Endothelial cell of umbilical vein (primary cell): ENCODE measurements at regions not wholly inside any gene's neighbourhood (a gene's known extent, or its start where the extent isn't known, plus 50 kb on each side); places are given as distances from the start of the nearest gene placed in this dataset.
A peak's percentile ranks its signal among the peaks of the same experiment; 100 is the strongest.

Experiments used
- BruUV-seq: library from RNA; stranded (reverse); fragments of 400-500 nt; replicated peaks from 2 replicates; lab custom pipeline; 2021; lab: Mats Ljungman, UMichigan
- CTCF ChIA-PET: fragments of 300-600, 350-600 bp; sonication (Branson Sonifier 250); formaldehyde crosslinking; loops from one replicate; lab custom pipeline; 2021; ENCODE audit warnings: antibody characterized with exemption, inconsistent platforms; lab: Charles Lee
- POLR2A ChIA-PET: fragments of 300-600, 350-600 bp; sonication (Branson Sonifier 250); formaldehyde crosslinking; loops from one replicate; lab custom pipeline; 2021; ENCODE audit warnings: antibody characterized with exemption, inconsistent platforms; lab: Charles Lee
- DNase-seq: peaks from one replicate; pipeline ENCODE4 v3.0.0-alpha.2; 2011; ENCODE audit warnings: low read depth, low spot score
- FAIRE-seq: peaks from 2 replicates; lab custom pipeline; 2011; peaks lifted over from hg19 to GRCh38; lab: Jason Lieb, UNC
- H2AFZ ChIP-seq: 2 replicates; pipeline ENCODE4 v1.6.0; 2012; ENCODE audit warnings: low read depth, low read length, control low read depth, inconsistent platforms
- H3K27ac ChIP-seq: 2 replicates; pipeline ENCODE4 v1.5.1; 2011; ENCODE audit warnings: low read depth, mild to moderate bottlenecking, control low read depth, low read length, moderate library complexity; ENCODE audit not compliant: insufficient read depth
- H3K27me3 ChIP-seq, 2 experiments: 2 replicates each; pipeline versions ENCODE4 v1.6.0 to v1.6.1; 2011; ENCODE audit warnings: low read length in 2 of 2, mixed read lengths in 1 of 2; ENCODE audit not compliant: control insufficient read depth in 2 of 2, insufficient read depth in 2 of 2
- H3K36me3 ChIP-seq, 2 experiments: 2 replicates in 1 of 2; 3 replicates in 1 of 2; pipeline ENCODE4 v1.5.1; 2011; ENCODE audit warnings: low read length in 2 of 2, mild to moderate bottlenecking in 1 of 2, moderate library complexity in 1 of 2; ENCODE audit not compliant: control insufficient read depth in 2 of 2, insufficient read depth in 2 of 2; ENCODE audit errors: extremely low read depth in 1 of 2
- H3K4me1 ChIP-seq: 3 replicates; pipeline ENCODE4 v1.5.1; 2011; ENCODE audit warnings: mild to moderate bottlenecking, low read length; ENCODE audit not compliant: control insufficient read depth, insufficient read depth; ENCODE audit errors: extremely low read depth
- H3K4me2 ChIP-seq: 2 replicates; pipeline ENCODE4 v1.6.1; 2011; ENCODE audit warnings: low read length, control low read depth, mixed read lengths; ENCODE audit not compliant: insufficient read depth
- H3K4me3 ChIP-seq, 3 experiments: fragments of 200-600 bp in 1 of 3; sonication (generic), shearing (Covaris generic) in 1 of 3; replicated peaks in 1 of 3; 2 replicates each; pipeline ENCODE4 v1.5.1; 2011 to 2016; ENCODE audit warnings: control low read depth in 3 of 3, low read length in 3 of 3, mild to moderate bottlenecking in 2 of 3, inconsistent platforms in 1 of 3, low read depth in 1 of 3, moderate library complexity in 1 of 3; ENCODE audit not compliant: insufficient read depth in 1 of 3
- H3K79me2 ChIP-seq: 2 replicates; pipeline ENCODE4 v1.6.0; 2012; ENCODE audit warnings: low read length, inconsistent platforms; ENCODE audit not compliant: control insufficient read depth, insufficient read depth
- H3K9ac ChIP-seq: replicated peaks from 2 replicates; pipeline ENCODE3; 2011; ENCODE audit warnings: low read length, control low read depth; ENCODE audit not compliant: insufficient read depth; ENCODE audit errors: extremely low read depth
- H3K9me1 ChIP-seq: replicated peaks from 3 replicates; pipeline ENCODE4 v1.6.0; 2011; ENCODE audit warnings: mild to moderate bottlenecking, low read length; ENCODE audit not compliant: control insufficient read depth, insufficient read depth; ENCODE audit errors: extremely low read depth
- H3K9me3 ChIP-seq: replicated peaks from 2 replicates; pipeline ENCODE4 v1.5.1; 2012; ENCODE audit warnings: low read length, inconsistent platforms; ENCODE audit not compliant: control insufficient read depth, insufficient read depth
- H4K20me1 ChIP-seq: replicated peaks from 2 replicates; pipeline ENCODE3; 2011; ENCODE audit warnings: mild to moderate bottlenecking, low read length; ENCODE audit not compliant: control insufficient read depth, insufficient read depth; ENCODE audit errors: extremely low read depth
- FOS ChIP-seq: IDR thresholded peaks from 2 replicates; pipeline ENCODE4 v1.6.1; 2011; ENCODE audit warnings: mild to moderate bottlenecking, low read length, moderate library complexity, borderline replicate concordance; ENCODE audit not compliant: insufficient read depth
- GATA2 ChIP-seq: IDR thresholded peaks from 2 replicates; pipeline ENCODE4 v1.7.0; 2011; ENCODE audit warnings: low read depth, mild to moderate bottlenecking, moderate library complexity, mixed read lengths, low read length; ENCODE audit not compliant: insufficient read length, insufficient read depth
- JUN ChIP-seq: IDR thresholded peaks from 2 replicates; pipeline ENCODE4 v1.6.1; 2011; ENCODE audit warnings: borderline replicate concordance, low read depth; ENCODE audit not compliant: insufficient read length, insufficient read depth
- MYC ChIP-seq: IDR thresholded peaks from one replicate; pipeline ENCODE4 v1.6.1; 2011; ENCODE audit warnings: mild to moderate bottlenecking, low read depth, low read length
- POLR2A ChIP-seq: IDR thresholded peaks from 2 replicates; pipeline ENCODE4 v1.6.1; 2012; ENCODE audit warnings: low read depth, mild to moderate bottlenecking, control low read depth, low read length
- POLR2AphosphoS5 ChIP-seq: IDR thresholded peaks from 2 replicates; pipeline ENCODE4 v1.6.1; 2012; ENCODE audit warnings: low read depth, mild to moderate bottlenecking, control low read depth, low read length, moderate library complexity; ENCODE audit not compliant: insufficient read depth
- dilution Hi-C: fragments of 300-500 bp; cut with MboI; formaldehyde crosslinking; loops from one replicate; pipeline ENCODE4 v1.15.0; 2019; ENCODE audit warnings: low sequenced_read_pairs; ENCODE audit not compliant: extremely low pct_ligation_motif_present
- intact Hi-C: fragments of 100-400 bp; cut with micrococcal nuclease; formaldehyde crosslinking; loops from one replicate; pipeline ENCODE4 v1.10.0; 2022
- TF ChIP-seq, protein P1 (sequence below), 2 donors: IDR thresholded peaks; 1 replicate in 1 of 2; 2 replicates in 1 of 2; pipeline ENCODE4 v1.5.1; 2011; ENCODE audit warnings: low read length in 2 of 2, mild to moderate bottlenecking in 2 of 2, moderate library complexity in 2 of 2, control low read depth in 1 of 2, inconsistent platforms in 1 of 2, low read depth in 1 of 2; ENCODE audit not compliant: insufficient read depth in 1 of 2; ENCODE audit errors: extremely low read depth in 1 of 2
- TF ChIP-seq, protein P2 (sequence below): IDR thresholded peaks from 2 replicates; pipeline ENCODE4 v1.6.1; 2011; ENCODE audit not compliant: insufficient read depth, insufficient read length

DNA sequence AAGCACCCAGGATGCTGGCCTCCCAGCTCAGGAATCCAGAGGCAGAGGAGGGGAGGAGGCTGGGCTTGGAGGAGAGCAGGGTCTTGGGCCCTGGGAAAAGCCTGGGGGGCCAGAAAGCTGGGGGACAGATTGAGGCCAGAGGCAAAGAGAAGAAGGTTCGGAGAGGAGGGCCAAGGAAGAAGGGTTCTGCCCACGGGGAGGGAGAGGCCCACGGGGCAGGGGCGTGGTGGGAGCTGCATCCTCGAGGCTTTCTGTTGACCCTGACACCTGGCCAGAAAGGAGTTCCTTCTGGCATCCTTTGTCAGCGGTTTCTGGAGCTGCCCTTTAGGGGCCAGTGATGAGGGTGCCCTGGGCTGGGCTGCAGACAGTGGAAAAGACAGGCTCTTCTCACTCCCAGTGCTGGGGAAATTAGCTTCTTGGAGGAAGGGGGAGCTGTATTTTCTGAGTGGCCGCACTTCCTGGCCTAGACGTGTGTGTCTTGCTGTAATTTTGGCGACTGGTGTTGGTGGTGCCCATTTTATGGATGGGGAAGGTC is 308.7 kb downstream of the SEC14L1 start:
- Histone ChIP-seq H3K27me3 (no peaks in the 10 kb centered on the region), H3K9me3 (no peaks in the 10 kb centered on the region), H3K36me3 (no peaks in the 10 kb centered on the region), H4K20me1 (no peaks in the 10 kb centered on the region), H2AFZ (no peak overlapping the region), H3K9me1 (no peaks in the 10 kb centered on the region), H3K4me3 (no peak overlapping the region), H3K79me2 (peaks cover 21% of the 10 kb centered on the region), H3K27ac (no peak overlapping the region), H3K9ac (no peak overlapping the region), H3K4me2 (no peak overlapping the region), H3K4me1 (peaks cover 37% of the 10 kb centered on the region)
- TF ChIP-seq POLR2A (no peak), POLR2AphosphoS5 (no peak), MYC (no peak)
- intact Hi-C loops (no loop called here), dilution Hi-C loops (no loop called here)
- no peak for FAIRE-seq
- BruUV-seq: no TSS peak
- no peak for DNase-seq
- POLR2A ChIA-PET: no interaction called here
- CTCF ChIA-PET: interaction anchor here (0.8 to 3.7 kb wide), 6 partner anchors 11 to 118 kb away, joined by 3 to 10 read pairs (median 4); no protein-coding TSS in a partner anchor

- no peaks in the 10 kb centered on the region for H3K27me3 ChIP-seq
- POLR2A ChIA-PET: interaction anchor here (1.8 to 1.9 kb wide), 2 partner anchors 9 to 21 kb away, joined by 6 to 8 read pairs; no protein-coding TSS in a partner anchor
- no peak overlapping the region for H3K9ac ChIP-seq
- dilution Hi-C loops: no loop called here
- H3K27ac ChIP-seq: no peak overlapping the region
- no peak for TF ChIP-seq POLR2A
- TF ChIP-seq MYC: no peak
- peak; percentile 8 for TF ChIP-seq JUN
- TF ChIP-seq, protein P1, sequence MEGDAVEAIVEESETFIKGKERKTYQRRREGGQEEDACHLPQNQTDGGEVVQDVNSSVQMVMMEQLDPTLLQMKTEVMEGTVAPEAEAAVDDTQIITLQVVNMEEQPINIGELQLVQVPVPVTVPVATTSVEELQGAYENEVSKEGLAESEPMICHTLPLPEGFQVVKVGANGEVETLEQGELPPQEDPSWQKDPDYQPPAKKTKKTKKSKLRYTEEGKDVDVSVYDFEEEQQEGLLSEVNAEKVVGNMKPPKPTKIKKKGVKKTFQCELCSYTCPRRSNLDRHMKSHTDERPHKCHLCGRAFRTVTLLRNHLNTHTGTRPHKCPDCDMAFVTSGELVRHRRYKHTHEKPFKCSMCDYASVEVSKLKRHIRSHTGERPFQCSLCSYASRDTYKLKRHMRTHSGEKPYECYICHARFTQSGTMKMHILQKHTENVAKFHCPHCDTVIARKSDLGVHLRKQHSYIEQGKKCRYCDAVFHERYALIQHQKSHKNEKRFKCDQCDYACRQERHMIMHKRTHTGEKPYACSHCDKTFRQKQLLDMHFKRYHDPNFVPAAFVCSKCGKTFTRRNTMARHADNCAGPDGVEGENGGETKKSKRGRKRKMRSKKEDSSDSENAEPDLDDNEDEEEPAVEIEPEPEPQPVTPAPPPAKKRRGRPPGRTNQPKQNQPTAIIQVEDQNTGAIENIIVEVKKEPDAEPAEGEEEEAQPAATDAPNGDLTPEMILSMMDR (IDR thresholded peaks at IDR 0.05; ENCODE audit: extremely low read depth in 1 of 2, insufficient read depth in 1 of 2, low read depth in 1 of 2, low read length in 2 of 2): no peak
- TF ChIP-seq, protein P2, sequence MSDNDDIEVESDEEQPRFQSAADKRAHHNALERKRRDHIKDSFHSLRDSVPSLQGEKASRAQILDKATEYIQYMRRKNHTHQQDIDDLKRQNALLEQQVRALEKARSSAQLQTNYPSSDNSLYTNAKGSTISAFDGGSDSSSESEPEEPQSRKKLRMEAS: no peak
- peak; percentile 63 for TF ChIP-seq FOS
- peak; percentile 16 for TF ChIP-seq GATA2
- no peaks in the 10 kb centered on the region for H4K20me1 ChIP-seq
- DNase-seq: no peak
- no peaks in the 10 kb centered on the region for H3K36me3 ChIP-seq
- peak overlapping the region in 2 of 3 experiments; percentile 70 to 78 for H3K4me3 ChIP-seq
- no peaks in the 10 kb centered on the region for H3K9me1 ChIP-seq
- H3K4me2 ChIP-seq: peak overlapping the region; percentile 88
- intact Hi-C loops: loop anchor here (2.0 kb wide), 1 partner anchor 19 kb away; no protein-coding TSS in a partner anchor
- CTCF ChIA-PET: interaction anchor here (0.8 to 3.7 kb wide), 10 partner anchors 10 to 119 kb away, joined by 3 to 39 read pairs (median 4); no protein-coding TSS in a partner anchor
- peak; percentile 77 for FAIRE-seq
- peaks cover 23% of the 10 kb centered on the region for H3K79me2 ChIP-seq
- H3K9me3 ChIP-seq: no peaks in the 10 kb centered on the region
- peaks cover 37% of the 10 kb centered on the region for H3K4me1 ChIP-seq
- H2AFZ ChIP-seq: no peak overlapping the region
- BruUV-seq: no TSS peak
Measured at GRCh38 chr17:77449908-77450741, 309.4 kb downstream of the SEC14L1 start.
